Calu3 (cell line): ENCODE measurements at regions not wholly inside any gene's neighbourhood (a gene's known extent, or its start where the extent isn't known, plus 50 kb on each side); places are given as distances from the start of the nearest gene placed in this dataset.

Experiments used
- BruUV-seq: library from RNA; stranded (reverse); fragments of 400-500 nt; replicated peaks from 2 replicates; lab custom pipeline; 2021; lab: Mats Ljungman, UMichigan
- CTCF ChIA-PET: fragments of 300-600 bp; sonication (Branson Sonifier 250); formaldehyde crosslinking; loops from one replicate; lab custom pipeline; 2022; ENCODE audit warnings: antibody characterized with exemption; lab: Charles Lee
- DNase-seq: peaks from one replicate; pipeline ENCODE4 v3.0.0; 2022
- H3K27ac Mint-ChIP-seq: one replicate; pipeline ENCODE4 v1.8.0; 2022; ENCODE audit warnings: mixed read lengths; ENCODE audit not compliant: unreplicated experiment
- H3K27me3 Mint-ChIP-seq: one replicate; pipeline ENCODE4 v1.8.0; 2022; ENCODE audit warnings: mixed read lengths; ENCODE audit not compliant: unreplicated experiment
- H3K36me3 Mint-ChIP-seq: one replicate; pipeline ENCODE4 v1.8.0; 2022; ENCODE audit warnings: mild to moderate bottlenecking, moderate library complexity, mixed read lengths; ENCODE audit not compliant: insufficient read depth, unreplicated experiment
- H3K4me1 Mint-ChIP-seq: one replicate; pipeline ENCODE4 v1.8.0; 2022; ENCODE audit warnings: mild to moderate bottlenecking, low read depth, mixed read lengths; ENCODE audit not compliant: unreplicated experiment
- H3K4me3 Mint-ChIP-seq: one replicate; pipeline ENCODE4 v1.8.0; 2022; ENCODE audit warnings: mild to moderate bottlenecking, low read depth, moderate library complexity, mixed read lengths; ENCODE audit not compliant: unreplicated experiment
- H3K9me3 Mint-ChIP-seq: one replicate; pipeline ENCODE4 v1.8.0; 2022; ENCODE audit warnings: low read depth, mixed read lengths; ENCODE audit not compliant: unreplicated experiment
- CTCF ChIP-seq: fragments of 200-600 bp; IDR thresholded peaks from one replicate; pipeline ENCODE4 v1.8.0; 2022; ENCODE audit warnings: antibody characterized with exemption; ENCODE audit not compliant: unreplicated experiment
- intact Hi-C: fragments of 100-400 bp; cut with micrococcal nuclease; formaldehyde crosslinking; loops from one replicate; pipeline ENCODE4 v1.10.0; 2022; ENCODE audit not compliant: unreplicated experiment

DNA sequence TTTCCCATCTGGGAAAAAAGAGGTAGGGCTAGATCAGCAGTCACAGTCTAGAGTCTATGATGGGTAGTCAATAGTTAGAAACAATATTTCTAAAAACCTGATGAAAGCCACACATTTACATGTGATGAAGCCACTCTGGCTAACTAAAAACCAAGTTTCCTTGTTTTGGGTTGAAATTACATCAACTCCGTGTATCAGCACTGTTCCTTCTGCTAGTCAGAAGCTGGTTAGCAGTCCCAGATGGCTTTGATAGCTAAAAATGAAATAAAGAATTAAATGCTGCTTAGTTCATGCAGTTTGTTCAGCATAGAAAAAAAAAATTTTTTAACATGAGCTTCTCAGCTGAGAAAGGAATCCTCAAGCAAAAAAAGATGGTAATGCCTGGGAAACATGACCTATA lies 136.7 kb downstream of the FAM114A2 start:
- Mint-ChIP-seq H3K27me3 (peaks cover 27% of the 10 kb centered on the region), H3K4me3 (no peak overlapping the region), H3K4me1 (no peaks in the 10 kb centered on the region), H3K36me3 (no peaks in the 10 kb centered on the region), H3K9me3 (no peaks in the 10 kb centered on the region), H3K27ac (no peak overlapping the region)
- DNase-seq, result no peak
- TF ChIP-seq CTCF, result no peak
- CTCF ChIA-PET, result interaction anchor here (0.5 kb wide), 1 partner anchor 62 kb away, joined by 4 read pairs; no protein-coding TSS in a partner anchor
- BruUV-seq, result no TSS peak
- intact Hi-C loops, result no loop called here

DNA sequence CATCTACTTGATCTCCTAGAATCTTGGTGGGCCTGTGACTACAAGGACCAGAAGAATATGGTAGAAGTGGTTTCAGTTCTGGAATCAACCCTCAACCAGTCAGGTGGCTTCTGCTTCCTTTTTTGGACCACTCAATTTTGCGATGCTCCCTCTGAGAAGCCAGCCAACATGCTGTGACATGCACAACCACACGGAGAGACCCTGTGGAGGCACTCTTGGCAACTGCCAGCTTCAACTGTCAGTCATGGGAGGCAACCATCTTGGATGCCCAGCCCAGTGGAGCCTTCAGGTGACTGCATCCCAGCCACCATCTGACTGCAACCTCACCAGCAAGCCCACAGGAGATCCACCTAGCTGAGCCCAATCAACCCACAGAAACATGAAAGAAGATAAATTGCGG lies 137.3 kb downstream of the FAM114A2 start:
- no peaks in the 10 kb centered on the region for H3K36me3 Mint-ChIP-seq
- no peak overlapping the region for H3K27ac Mint-ChIP-seq
- BruUV-seq, result no TSS peak
- no peaks in the 10 kb centered on the region for H3K4me1 Mint-ChIP-seq
- DNase-seq, result no peak
- intact Hi-C loops, result no loop called here
- H3K27me3 Mint-ChIP-seq, result peaks cover 25% of the 10 kb centered on the region
- CTCF ChIA-PET, result interaction anchor here (0.5 kb wide), 1 partner anchor 63 kb away, joined by 4 read pairs; no protein-coding TSS in a partner anchor
- TF ChIP-seq CTCF, result no peak
- no peaks in the 10 kb centered on the region for H3K9me3 Mint-ChIP-seq
- no peak overlapping the region for H3K4me3 Mint-ChIP-seq

DNA sequence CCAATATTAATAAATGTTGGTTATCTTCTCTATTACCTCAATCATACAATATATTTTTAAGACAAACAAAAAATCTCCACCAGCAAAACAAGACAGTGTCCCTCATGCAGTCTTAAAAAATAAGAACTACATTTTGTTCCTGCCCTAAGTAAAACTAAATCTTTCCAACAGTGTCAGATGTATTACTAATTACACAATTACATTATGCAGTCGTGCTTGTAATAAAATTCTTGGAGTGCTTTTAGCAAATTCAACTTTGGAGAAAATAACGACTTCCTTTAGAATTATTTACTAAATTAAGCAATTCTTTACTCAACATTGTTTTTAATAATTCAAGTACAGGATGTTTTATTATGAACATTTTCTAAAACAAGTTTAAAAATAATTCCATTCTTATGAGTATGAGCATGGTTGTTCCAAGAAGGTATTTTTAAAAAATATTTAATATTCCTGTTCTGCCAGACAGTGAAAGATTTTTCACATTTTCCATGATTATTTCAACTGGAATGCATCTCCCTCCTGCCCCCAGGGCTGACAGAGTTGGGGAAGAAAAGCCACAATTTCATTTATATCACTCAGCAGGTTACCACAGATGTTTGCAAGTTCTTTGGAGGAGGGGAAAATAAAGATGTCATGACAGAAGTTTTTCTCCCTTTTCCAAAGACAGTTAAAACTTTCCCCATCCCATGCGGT lies 137.9 kb downstream of the FAM114A2 start:
- CTCF ChIA-PET, result no interaction called here
- no TSS peak for BruUV-seq
- no peaks in the 10 kb centered on the region for H3K36me3 Mint-ChIP-seq
- H3K4me1 Mint-ChIP-seq, result no peaks in the 10 kb centered on the region
- H3K9me3 Mint-ChIP-seq, result no peaks in the 10 kb centered on the region
- peaks cover 23% of the 10 kb centered on the region for H3K27me3 Mint-ChIP-seq
- no peak overlapping the region for H3K4me3 Mint-ChIP-seq
- no peak overlapping the region for H3K27ac Mint-ChIP-seq
- no peak for TF ChIP-seq CTCF
- no peak for DNase-seq
- intact Hi-C loops, result no loop called here

DNA sequence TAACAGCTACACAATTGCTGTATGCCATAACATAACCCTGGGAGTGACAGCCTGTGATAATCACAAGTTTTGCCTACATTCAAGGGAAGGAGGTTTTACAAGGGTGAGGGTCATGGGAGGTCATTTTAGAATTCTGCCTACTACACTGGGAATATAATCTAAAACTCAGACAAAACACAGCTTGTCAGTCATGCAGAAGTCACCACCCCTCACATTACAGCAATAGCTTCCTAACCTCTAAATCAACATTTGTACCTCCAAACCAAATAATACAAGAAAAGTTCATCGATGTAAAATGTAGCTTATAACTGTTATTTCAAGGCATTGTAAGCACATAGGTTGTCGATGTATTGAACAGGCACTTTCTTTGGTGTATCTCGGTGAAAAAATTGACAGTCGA lies 139.0 kb downstream of the FAM114A2 start:
- Mint-ChIP-seq H3K27ac (no peak overlapping the region), H3K4me1 (no peaks in the 10 kb centered on the region), H3K27me3 (peaks cover 32% of the 10 kb centered on the region), H3K9me3 (no peaks in the 10 kb centered on the region), H3K36me3 (no peaks in the 10 kb centered on the region), H3K4me3 (no peak overlapping the region)
- CTCF ChIA-PET, result no interaction called here
- intact Hi-C loops, result no loop called here
- no TSS peak for BruUV-seq
- TF ChIP-seq CTCF, result no peak
- no peak for DNase-seq
